ENCODE measurements at regions not wholly inside any gene's neighbourhood (a gene's known extent, or its start where the extent isn't known, plus 50 kb on each side); places are given as distances from the start of the nearest gene placed in this dataset.

DNA sequence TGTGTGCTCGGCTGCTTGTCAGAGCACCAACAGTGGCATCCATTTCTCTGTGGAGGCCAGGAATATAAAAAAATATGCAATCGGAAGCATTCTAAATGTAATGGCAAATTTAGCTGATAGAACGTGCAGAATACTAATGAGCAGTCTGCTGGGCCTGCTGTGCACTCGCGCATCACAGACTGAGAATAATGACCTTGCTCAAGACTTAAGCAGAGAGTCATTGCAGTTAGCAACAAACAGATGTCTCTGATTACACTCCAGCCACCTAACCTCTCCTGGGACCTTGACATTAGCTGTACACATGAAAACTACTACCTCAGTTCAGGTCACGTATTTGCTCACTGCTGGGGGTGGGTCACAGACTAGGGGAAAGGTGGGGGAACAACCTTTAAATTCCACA lies 269.2 kb upstream of the DAAM1 start:
- Histone ChIP-seq H4K20me1 (ENCODE audit: control insufficient read depth, insufficient read depth, insufficient read length) (no peaks in the 10 kb centered on the region), H3K9ac (ENCODE audit: extremely low read depth, insufficient read length, low read length) (no peak overlapping the region), H4K8ac (replicated peaks; ENCODE audit: insufficient read length, low read depth, low read length) (no peak overlapping the region), H4K5ac (ENCODE audit: insufficient read length, low read depth, low read length) (no peak overlapping the region), H3K18ac (ENCODE audit: insufficient read length, low read depth, low read length) (no peak overlapping the region), H2BK5ac (ENCODE audit: insufficient read length, low read length) (no peak overlapping the region), H3K23me2 (ENCODE audit: insufficient read length, low read depth, low read length, poor library complexity, severe bottlenecking) (no peaks in the 10 kb centered on the region), H2AFZ (ENCODE audit: low read length) (no peak overlapping the region), H3K23ac (ENCODE audit: insufficient read length, low read depth, low read length) (no peak overlapping the region), H3K4ac (ENCODE audit: low read depth, low read length) (no peak overlapping the region), H2BK15ac (ENCODE audit: low read depth, low read length) (no peak overlapping the region), H3K56ac (ENCODE audit: insufficient read length, low read depth, low read length) (no peak overlapping the region), H3K27me3 (ENCODE audit: insufficient read depth, low read length) (no peaks in the 10 kb centered on the region), H2BK120ac (ENCODE audit: low read depth, low read length, poor library complexity, severe bottlenecking) (no peak overlapping the region), H4K91ac (ENCODE audit: insufficient read length, low read depth, low read length) (no peak overlapping the region), H3K4me2 (ENCODE audit: insufficient read depth, insufficient read length, low read length) (no peak overlapping the region), H2BK12ac (ENCODE audit: insufficient read length, low read depth, low read length) (no peak overlapping the region), H3K4me1 (ENCODE audit: insufficient read depth, low read length) (no peaks in the 10 kb centered on the region), H2AK5ac (ENCODE audit: insufficient read length, low read length) (no peak overlapping the region), H3K9me3 (ENCODE audit: control insufficient read depth, low read depth, low read length) (no peaks in the 10 kb centered on the region), H3T11ph (ENCODE audit: low read length) (no peak overlapping the region), H3K79me2 (ENCODE audit: insufficient read depth, low read length) (no peaks in the 10 kb centered on the region), H3K27ac (ENCODE audit: insufficient read length, low read depth, low read length) (no peak overlapping the region), H3K14ac (ENCODE audit: insufficient read depth, low read length) (no peak overlapping the region), H3K79me1 (ENCODE audit: insufficient read depth, low read depth, low read length, poor library complexity, severe bottlenecking) (no peaks in the 10 kb centered on the region), H2BK20ac (ENCODE audit: low read depth, low read length, poor library complexity, severe bottlenecking) (no peak overlapping the region)
- Mint-ChIP-seq H3K4me3 (no peak overlapping the region), H3K9me3 (no peaks in the 10 kb centered on the region), H3K27me3 (ENCODE audit: low read depth) (no peaks in the 10 kb centered on the region), H3K4me1 (peaks cover 8 to 25% of the 10 kb centered on the region in 2 experiments), H3K36me3 (ENCODE audit: insufficient read depth in 1 of 3, low read depth in 3 of 3) (no peaks in the 10 kb centered on the region; a peak in 1 of 7 replicates), H3K27ac (no peak overlapping the region)
- no CpG with 5 or more reads among the region's 6 CpGs for WGBS (ENCODE audit: extremely low coverage, insufficient read length, low lambda C conversion rate)
- no peak for DNase-seq
- TF ChIP-seq CTCF (conservative IDR thresholded peaks at IDR 0.05), result no peak
